C4-2B (cell line): ENCODE measurements at regions not wholly inside any gene's neighbourhood (a gene's known extent, or its start where the extent isn't known, plus 50 kb on each side); places are given as distances from the start of the nearest gene placed in this dataset.
"Not testable (repeated sequence)": the region's sequence is repeated elsewhere in the genome, so short reads cannot be mapped to it uniquely, and the experiment has no call there.

Experiments
- H3K27ac ChIP-seq: fragments of 450-650 bp; 2 replicates; pipeline ENCODE4 v1.5.1; 2017
- ZFX ChIP-seq: fragments of 450-650 bp; IDR thresholded peaks from 2 replicates; pipeline ENCODE4 v1.6.1; 2017
- TF ChIP-seq, protein P1 (sequence below): fragments of 450-650 bp; conservative IDR thresholded peaks from 2 replicates; pipeline ENCODE4 v1.5.1; 2017; ENCODE audit warnings: mild to moderate bottlenecking

GRCh38 chr19:28303502-28303901 lies 909.4 kb downstream of the UQCRFS1 start:
- TF ChIP-seq, protein P1, sequence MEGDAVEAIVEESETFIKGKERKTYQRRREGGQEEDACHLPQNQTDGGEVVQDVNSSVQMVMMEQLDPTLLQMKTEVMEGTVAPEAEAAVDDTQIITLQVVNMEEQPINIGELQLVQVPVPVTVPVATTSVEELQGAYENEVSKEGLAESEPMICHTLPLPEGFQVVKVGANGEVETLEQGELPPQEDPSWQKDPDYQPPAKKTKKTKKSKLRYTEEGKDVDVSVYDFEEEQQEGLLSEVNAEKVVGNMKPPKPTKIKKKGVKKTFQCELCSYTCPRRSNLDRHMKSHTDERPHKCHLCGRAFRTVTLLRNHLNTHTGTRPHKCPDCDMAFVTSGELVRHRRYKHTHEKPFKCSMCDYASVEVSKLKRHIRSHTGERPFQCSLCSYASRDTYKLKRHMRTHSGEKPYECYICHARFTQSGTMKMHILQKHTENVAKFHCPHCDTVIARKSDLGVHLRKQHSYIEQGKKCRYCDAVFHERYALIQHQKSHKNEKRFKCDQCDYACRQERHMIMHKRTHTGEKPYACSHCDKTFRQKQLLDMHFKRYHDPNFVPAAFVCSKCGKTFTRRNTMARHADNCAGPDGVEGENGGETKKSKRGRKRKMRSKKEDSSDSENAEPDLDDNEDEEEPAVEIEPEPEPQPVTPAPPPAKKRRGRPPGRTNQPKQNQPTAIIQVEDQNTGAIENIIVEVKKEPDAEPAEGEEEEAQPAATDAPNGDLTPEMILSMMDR, result no peak
- no peak for TF ChIP-seq ZFX
- no peak overlapping the region for H3K27ac ChIP-seq

- TF ChIP-seq, protein P1, result no peak
- TF ChIP-seq ZFX, result no peak
These were observed 911.0 kb downstream of the UQCRFS1 start for GRCh38 chr19:28301961-28302360.

GRCh38 chr19:28301463-28301862 lies 911.5 kb downstream of the UQCRFS1 start:
- no peak overlapping the region for H3K27ac ChIP-seq
- no peak for TF ChIP-seq ZFX
- TF ChIP-seq, protein P1, result no peak

More at GRCh38 chr19:28301961-28302360, 911.0 kb downstream of the UQCRFS1 start:
- H3K27ac ChIP-seq, result no peak overlapping the region

- TF ChIP-seq, protein P1, result no peak
- TF ChIP-seq ZFX, result no peak
These were observed 913.3 kb downstream of the UQCRFS1 start for GRCh38 chr19:28299649-28300048.

DNA sequence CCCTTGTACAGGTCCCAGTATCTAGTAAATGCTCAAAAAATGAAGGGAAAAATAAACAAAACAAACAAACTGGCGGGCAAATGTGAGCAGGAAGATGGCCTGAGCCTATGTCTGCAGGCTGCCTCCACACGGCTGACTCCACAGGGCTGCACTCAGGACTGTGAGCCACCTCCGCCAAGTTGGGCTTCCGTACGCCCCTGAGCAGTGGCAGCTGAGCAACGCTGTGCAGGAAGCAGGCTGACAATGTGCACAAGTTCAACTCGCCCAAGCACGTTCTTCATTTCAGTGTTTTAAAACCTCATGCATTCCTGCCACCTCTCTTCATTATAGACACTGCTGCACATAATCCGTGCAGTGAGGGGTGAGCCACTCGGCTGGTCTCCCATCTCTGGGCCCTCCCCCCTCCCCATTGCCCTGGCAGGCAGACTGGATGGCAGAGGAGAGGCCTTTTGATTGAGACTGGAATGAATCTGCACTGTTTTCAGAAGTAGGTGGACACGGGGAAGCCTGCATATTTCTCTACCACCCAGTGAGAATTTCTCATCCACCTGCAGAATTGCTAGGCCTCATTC lies 915.3 kb downstream of the UQCRFS1 start:
- TF ChIP-seq, protein P1, result no peak
- no peak for TF ChIP-seq ZFX
- no peak overlapping the region for H3K27ac ChIP-seq

More at GRCh38 chr19:28299649-28300048, 913.3 kb downstream of the UQCRFS1 start:
- no peak overlapping the region for H3K27ac ChIP-seq

- no peak overlapping the region for H3K27ac ChIP-seq
- TF ChIP-seq, protein P1, result no peak
- no peak for TF ChIP-seq ZFX
These were observed 915.9 kb downstream of the UQCRFS1 start for GRCh38 chr19:28297036-28297435.

DNA sequence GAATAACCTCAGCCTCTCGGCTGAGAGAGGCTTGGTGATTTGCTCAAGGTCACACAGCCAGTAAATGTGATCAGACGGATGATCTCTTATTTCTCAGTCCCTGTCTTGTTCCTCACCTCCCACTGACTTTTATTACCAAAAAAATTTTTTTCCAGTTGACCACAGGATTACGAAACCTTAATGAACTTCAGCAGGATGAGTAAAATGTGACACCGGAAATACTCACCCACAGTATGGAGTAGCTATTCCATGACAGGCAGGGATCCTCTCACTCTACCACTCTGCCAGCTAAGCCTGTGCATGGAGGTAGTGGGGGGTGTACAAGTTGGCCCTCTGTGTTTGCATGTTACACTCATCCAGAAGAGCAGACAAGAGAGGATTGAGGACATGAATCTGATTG lies 916.4 kb downstream of the UQCRFS1 start:
- no peak overlapping the region for H3K27ac ChIP-seq
- no peak for TF ChIP-seq ZFX
- TF ChIP-seq, protein P1, result no peak

DNA sequence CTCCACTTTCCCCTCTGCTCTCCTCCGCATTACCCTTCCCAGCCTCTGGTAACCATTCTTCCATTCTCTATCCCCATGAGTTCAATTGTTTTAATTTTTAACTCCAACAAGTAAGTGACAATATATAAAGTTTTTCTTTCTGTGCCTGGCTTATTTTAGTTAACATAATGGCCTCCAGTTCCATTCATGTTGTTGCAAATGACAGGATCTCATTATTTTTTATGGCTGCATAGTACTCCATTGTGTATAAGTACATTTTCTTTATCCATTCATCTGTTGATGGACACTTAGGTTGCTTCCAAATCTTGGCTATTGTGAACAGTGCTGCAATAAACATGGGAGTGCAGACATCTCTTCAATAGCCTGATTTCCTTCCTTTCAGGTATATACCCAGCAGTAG lies 918.0 kb downstream of the UQCRFS1 start:
- H3K27ac ChIP-seq, result not testable (repeated sequence)
